ENCODE measurements at regions not wholly inside any gene's neighbourhood (a gene's known extent, or its start where the extent isn't known, plus 50 kb on each side); places are given as distances from the start of the nearest gene placed in this dataset.

DNA sequence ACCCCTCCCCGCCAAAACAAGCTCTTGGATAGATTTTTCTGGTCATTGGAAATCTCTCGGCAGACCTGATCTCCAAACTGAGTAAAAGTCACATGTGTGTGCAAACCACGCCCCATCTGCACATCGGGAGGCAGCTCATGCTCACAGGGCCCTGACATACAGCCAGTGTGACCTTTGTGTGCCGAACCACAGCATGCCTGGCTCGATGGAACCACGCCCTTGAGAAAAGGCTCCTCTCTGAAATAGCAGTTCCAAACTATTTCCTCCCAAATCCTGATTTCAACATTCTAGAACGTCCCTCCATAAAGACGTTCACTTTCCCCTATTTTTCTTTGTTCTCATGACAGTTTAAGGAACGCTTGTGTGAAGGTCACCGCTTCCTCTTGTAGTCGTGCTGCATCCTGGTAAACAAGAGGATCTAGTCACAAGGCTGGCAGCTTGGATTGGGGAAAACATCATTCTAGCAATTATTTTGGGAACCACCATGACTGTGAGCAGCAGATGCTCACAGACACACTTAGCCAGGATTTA is 59.3 kb upstream of the MAP4K4 start:
- TF ChIP-seq ZNF274 (IDR thresholded peaks at IDR 0.05; ENCODE audit: low read depth, low read length), result no peak
- no peak for TF ChIP-seq SUZ12 (IDR thresholded peaks at IDR 0.05; ENCODE audit: extremely low read depth, insufficient read depth, insufficient read length)

All from NT2/D1 (cell line).